Coronary artery (tissue), 2 donors: ENCODE measurements at regions not wholly inside any gene's neighbourhood (a gene's known extent, or its start where the extent isn't known, plus 50 kb on each side); places are given as distances from the start of the nearest gene placed in this dataset.

ENCODE experiments used
- DNase-seq: peaks from one replicate; pipeline ENCODE4 v3.0.0-alpha.2; 2017; ENCODE audit warnings: low spot score
- H3K27ac ChIP-seq, 2 donors: fragments of 200-600 bp; sonication (generic); one replicate each; pipeline ENCODE4 v1.5.1; 2016 to 2019
- H3K4me3 ChIP-seq: fragments of 200-600 bp; sonication (generic); 2 replicates; pipeline ENCODE4 v1.5.1; 2016; ENCODE audit warnings: mild to moderate bottlenecking, moderate library complexity
- CTCF ChIP-seq: fragments of 200-600 bp; sonication (generic); IDR thresholded peaks from one replicate; pipeline ENCODE4 v1.5.1; 2019; ENCODE audit warnings: antibody characterized with exemption

GRCh38 chr3:3631114-3631513, 168.1 kb upstream of the LRRN1 start:
- no peak for DNase-seq
- Histone ChIP-seq H3K4me3 (no peak overlapping the region), H3K27ac (no peak overlapping the region)
- no peak for TF ChIP-seq CTCF

DNA sequence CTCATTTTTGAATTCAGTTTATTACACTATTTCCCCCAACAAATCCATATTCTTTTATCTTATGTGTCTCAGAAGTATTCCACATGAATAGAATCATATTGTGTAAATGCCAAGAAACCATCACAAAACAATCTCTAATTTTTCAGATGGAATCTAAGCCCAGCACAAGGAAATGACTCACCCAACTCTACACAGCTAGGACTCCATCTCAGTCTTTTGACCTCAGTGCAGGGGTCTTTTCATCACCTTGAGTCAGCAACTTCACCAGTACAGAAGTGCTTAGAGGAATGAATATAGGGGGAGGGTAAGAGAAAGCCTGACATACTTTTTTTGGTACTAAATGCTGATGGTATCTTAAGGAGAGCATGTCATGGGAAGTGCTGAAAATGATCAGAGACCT, 169.3 kb upstream of the LRRN1 start:
- H3K4me3 ChIP-seq, result no peak overlapping the region
- no peak for DNase-seq
- no peak overlapping the region for H3K27ac ChIP-seq
- TF ChIP-seq CTCF, result no peak

DNA sequence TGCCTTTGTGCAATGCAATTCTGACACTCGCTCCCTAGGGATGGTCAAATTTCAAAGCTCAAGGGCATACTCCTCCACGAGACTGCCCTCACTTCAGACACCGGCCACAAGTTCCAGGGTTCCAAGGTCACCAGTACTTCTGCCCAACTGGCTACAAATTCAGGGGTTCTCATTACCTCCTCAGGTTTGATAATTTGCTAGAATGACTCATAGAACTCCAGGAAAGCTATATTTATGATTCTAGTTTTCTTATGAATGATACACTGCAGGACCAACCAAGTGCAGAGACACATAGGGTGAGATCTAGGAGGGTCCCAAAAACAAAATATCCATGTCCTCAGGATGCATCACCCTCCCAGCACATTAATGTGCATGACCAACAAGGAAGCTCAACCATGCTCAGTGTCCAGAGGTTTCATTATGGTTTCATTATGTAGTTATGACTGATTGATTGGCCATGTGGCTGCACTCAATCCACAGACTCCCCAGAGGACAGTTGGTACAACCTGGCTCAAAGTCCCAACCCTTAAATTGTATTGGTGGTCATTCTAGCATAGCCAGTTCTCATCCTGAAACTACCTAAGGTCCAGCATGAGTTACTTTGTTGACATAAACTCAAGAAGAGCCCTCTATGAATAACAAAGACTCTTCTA, 170.4 kb upstream of the LRRN1 start:
- Histone ChIP-seq H3K4me3 (no peak overlapping the region), H3K27ac (no peak overlapping the region)
- TF ChIP-seq CTCF, result no peak
- no peak for DNase-seq

DNA sequence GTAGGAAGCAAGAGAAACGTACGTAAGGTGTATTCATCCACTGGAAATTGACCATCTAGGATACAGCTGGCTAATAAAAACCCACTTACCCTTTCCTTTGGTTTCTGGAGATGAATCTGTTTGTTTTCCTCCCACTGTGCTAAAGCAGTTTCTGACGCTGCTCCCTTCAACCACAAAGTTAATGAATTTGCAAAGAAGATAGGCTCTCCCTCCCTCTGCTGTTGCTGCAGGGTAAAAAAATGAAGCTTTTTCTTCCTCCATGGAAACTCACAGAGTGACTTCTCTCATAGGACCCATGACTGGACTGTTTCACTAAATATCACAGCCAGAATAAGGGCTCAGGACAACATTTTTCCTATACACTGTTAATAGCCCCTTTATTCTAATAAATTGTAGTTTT, 172.1 kb upstream of the LRRN1 start:
- H3K4me3 ChIP-seq, result no peak overlapping the region
- no peak for TF ChIP-seq CTCF
- no peak overlapping the region for H3K27ac ChIP-seq
- no peak for DNase-seq

DNA sequence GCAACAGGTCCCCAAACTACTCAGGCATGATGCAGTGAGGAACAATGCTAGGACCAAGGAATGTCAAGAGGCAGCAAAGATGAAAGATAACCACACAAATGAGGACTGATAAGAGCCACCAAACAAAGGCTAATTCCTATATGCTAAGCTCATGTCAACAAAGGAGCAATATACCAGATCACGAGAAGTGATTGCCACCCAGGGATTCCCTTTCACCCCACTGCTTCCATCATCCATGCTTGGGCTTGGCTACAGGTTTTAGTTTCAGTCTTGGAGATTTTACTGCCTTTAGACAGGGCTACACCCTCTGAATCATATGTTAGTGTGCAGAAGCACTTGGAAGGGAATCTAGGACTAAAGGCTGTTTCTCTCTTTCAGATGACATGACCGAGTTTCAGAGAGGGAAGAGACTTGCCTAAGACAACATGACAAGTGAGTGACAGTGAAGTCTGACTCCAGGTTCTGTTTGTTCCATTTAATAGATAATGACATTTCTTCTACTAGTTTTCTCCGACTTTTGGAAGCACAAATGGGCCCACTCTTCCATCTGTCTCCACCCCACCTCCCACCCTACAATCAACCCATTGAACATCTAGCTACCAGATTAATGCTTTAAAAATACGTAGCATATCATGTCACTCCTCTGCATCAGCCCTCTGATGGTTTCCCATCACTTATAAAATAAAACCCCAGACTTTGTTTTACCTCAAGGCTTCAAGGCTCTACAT, 173.5 kb upstream of the LRRN1 start:
- Histone ChIP-seq H3K27ac (no peak overlapping the region), H3K4me3 (no peak overlapping the region)
- TF ChIP-seq CTCF, result no peak
- no peak for DNase-seq

GRCh38 chr3:3619815-3620214, 179.4 kb upstream of the LRRN1 start:
- no peak overlapping the region for H3K27ac ChIP-seq
- TF ChIP-seq CTCF, result no peak
- H3K4me3 ChIP-seq, result no peak overlapping the region
- no peak for DNase-seq

DNA sequence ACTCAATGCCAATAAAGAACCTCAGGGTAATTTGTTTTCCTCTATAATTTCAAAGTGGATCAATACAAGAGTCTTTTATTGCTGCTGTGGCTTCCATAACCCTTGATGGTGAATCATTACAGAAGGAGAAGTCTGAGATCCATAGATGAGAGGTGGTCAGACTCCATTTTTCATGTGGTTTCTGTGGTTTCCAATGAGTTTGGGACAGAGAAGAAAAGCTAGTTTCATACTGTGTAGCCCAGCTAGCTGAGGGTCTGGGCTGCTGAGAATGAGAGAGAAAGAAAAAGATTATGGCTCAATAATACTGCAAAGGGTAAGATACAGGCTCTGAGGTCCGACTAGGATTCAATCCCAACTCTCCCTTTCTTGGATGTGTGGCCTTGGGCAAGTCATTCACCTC, 180.6 kb upstream of the LRRN1 start:
- H3K27ac ChIP-seq, result no peak overlapping the region
- TF ChIP-seq CTCF, result no peak
- DNase-seq, result no peak
- no peak overlapping the region for H3K4me3 ChIP-seq
